ENCODE measurements at regions not wholly inside any gene's neighbourhood (a gene's known extent, or its start where the extent isn't known, plus 50 kb on each side); places are given as distances from the start of the nearest gene placed in this dataset.

GRCh38 chr4:74618166-74618565 is 173.2 kb downstream of the AREG start:
- Histone ChIP-seq H3K27me3 (no peaks in the 10 kb centered on the region), H3K27ac (no peak overlapping the region), H3K4me1 (no peaks in the 10 kb centered on the region), H3K36me3 (no peaks in the 10 kb centered on the region), H3K4me3 (no peak overlapping the region), H3K9me3 (no peaks in the 10 kb centered on the region)
- TF ChIP-seq EP300 (IDR thresholded peaks at IDR 0.05) (no peak), POLR2A (IDR thresholded peaks at IDR 0.05) (no peak), CTCF (IDR thresholded peaks at IDR 0.05) (no peak)
- WGBS, 2 donors = 74 to 78% methylated on average over 1 of the region's 1 CpG
- DNase-seq (ENCODE audit: low spot score in 2 of 2) = no peak

GRCh38 chr4:74618659-74619058 is 173.7 kb downstream of the AREG start:
- no peak overlapping the region for H3K27ac ChIP-seq
- DNase-seq (ENCODE audit: low spot score in 2 of 2) = no peak
- H3K36me3 ChIP-seq = no peaks in the 10 kb centered on the region
- no peaks in the 10 kb centered on the region for H3K27me3 ChIP-seq
- WGBS, 2 donors = 50 to 55% methylated on average over 1 of the region's 1 CpG
- H3K4me3 ChIP-seq = no peak overlapping the region
- no peaks in the 10 kb centered on the region for H3K9me3 ChIP-seq
- H3K4me1 ChIP-seq = no peaks in the 10 kb centered on the region
- TF ChIP-seq POLR2A (IDR thresholded peaks at IDR 0.05) (no peak), EP300 (IDR thresholded peaks at IDR 0.05) (no peak), CTCF (IDR thresholded peaks at IDR 0.05) (no peak)

GRCh38 chr4:74619931-74620702 is 174.2 kb downstream of the BTC start:
- Histone ChIP-seq H3K27ac (no peak overlapping the region), H3K4me3 (no peak overlapping the region), H3K27me3 (no peaks in the 10 kb centered on the region), H3K9me3 (no peaks in the 10 kb centered on the region), H3K4me1 (no peaks in the 10 kb centered on the region), H3K36me3 (no peaks in the 10 kb centered on the region)
- no peak for DNase-seq (ENCODE audit: low spot score in 2 of 2)
- WGBS, 2 donors = 56 to 60% methylated on average over 2 of the region's 2 CpGs
- no peak for TF ChIP-seq POLR2A (IDR thresholded peaks at IDR 0.05)
- TF ChIP-seq CTCF (IDR thresholded peaks at IDR 0.05) = no peak
- no peak for TF ChIP-seq EP300 (IDR thresholded peaks at IDR 0.05)

GRCh38 chr4:74621616-74622015 is 172.7 kb downstream of the BTC start:
- no peaks in the 10 kb centered on the region for H3K4me1 ChIP-seq
- no peaks in the 10 kb centered on the region for H3K9me3 ChIP-seq
- H3K4me3 ChIP-seq = no peak overlapping the region
- H3K36me3 ChIP-seq = no peaks in the 10 kb centered on the region
- no peak for DNase-seq (ENCODE audit: low spot score in 2 of 2)
- no peaks in the 10 kb centered on the region for H3K27me3 ChIP-seq
- H3K27ac ChIP-seq = no peak overlapping the region
- TF ChIP-seq CTCF (IDR thresholded peaks at IDR 0.05) (no peak), EP300 (IDR thresholded peaks at IDR 0.05) (no peak)

GRCh38 chr4:74623041-74623440 is 171.3 kb downstream of the BTC start:
- Histone ChIP-seq H3K36me3 (no peaks in the 10 kb centered on the region), H3K9me3 (no peaks in the 10 kb centered on the region), H3K27me3 (no peaks in the 10 kb centered on the region), H3K27ac (no peak overlapping the region), H3K4me3 (no peak overlapping the region), H3K4me1 (no peaks in the 10 kb centered on the region)
- no peak for DNase-seq (ENCODE audit: low spot score in 2 of 2)
- 42 to 44% methylated on average over 3 of the region's 3 CpGs for WGBS, 2 donors
- TF ChIP-seq POLR2A (IDR thresholded peaks at IDR 0.05) (no peak), CTCF (IDR thresholded peaks at IDR 0.05) (peak in 3 of 5 experiments; percentile 13 to 22 (median 18)), EP300 (IDR thresholded peaks at IDR 0.05) (no peak)
